ENCODE measurements at regions not wholly inside any gene's neighbourhood (a gene's known extent, or its start where the extent isn't known, plus 50 kb on each side); places are given as distances from the start of the nearest gene placed in this dataset.
"Not testable (repeated sequence)": the region's sequence is repeated elsewhere in the genome, so short reads cannot be mapped to it uniquely, and the experiment has no call there.

GRCh38 chr5:92616085-92616484 is 964.9 kb downstream of the NR2F1-AS1 start:
- Histone ChIP-seq H2AFZ (ENCODE audit: low read depth, low read length) (no peak overlapping the region), H3K9ac (ENCODE audit: low read length) (no peak overlapping the region), H2BK12ac (ENCODE audit: low read length in 2 of 2) (no peak overlapping the region), H3K27ac (ENCODE audit: low read length, poor library complexity, severe bottlenecking) (no peak overlapping the region), H3K4me1 (ENCODE audit: control insufficient read depth, insufficient read depth, low read depth, low read length) (no peaks in the 10 kb centered on the region), H3K9me3 (ENCODE audit: control insufficient read depth, low read length) (peaks cover 9% of the 10 kb centered on the region), H2BK120ac (ENCODE audit: low read depth, low read length) (no peak overlapping the region), H2AK5ac (ENCODE audit: low read length, severe bottlenecking) (no peak overlapping the region), H2BK15ac (ENCODE audit: low read depth, poor library complexity, severe bottlenecking) (no peak overlapping the region), H3K23ac (ENCODE audit: low read length in 2 of 2) (no peak overlapping the region), H2BK5ac (ENCODE audit: low read depth, low read length, poor library complexity, severe bottlenecking) (no peak overlapping the region), H3K36me3 (ENCODE audit: control insufficient read depth in 1 of 2, insufficient read depth in 2 of 2, low read depth in 1 of 2, low read length in 2 of 2) (no peaks in the 10 kb centered on the region), H4K91ac (ENCODE audit: low read length) (no peak overlapping the region), H3K4me2 (ENCODE audit: low read length, poor library complexity, severe bottlenecking) (no peak overlapping the region), H3K14ac (ENCODE audit: low read length in 2 of 2) (no peak overlapping the region), H4K8ac (ENCODE audit: low read length) (no peak overlapping the region), H3K27me3 (ENCODE audit: control insufficient read depth in 1 of 2, insufficient read depth in 1 of 2, low read length in 2 of 2) (no peaks in the 10 kb centered on the region), H3K4me3 (ENCODE audit: insufficient read depth in 1 of 2, low read depth in 1 of 2, low read length in 2 of 2) (no peak overlapping the region), H3K18ac (ENCODE audit: low read depth in 1 of 2, low read length in 2 of 2) (no peak overlapping the region), H3K79me1 (replicated peaks; ENCODE audit: low read length, poor library complexity, severe bottlenecking) (no peaks in the 10 kb centered on the region), H3K4ac (ENCODE audit: low read depth in 1 of 2, low read length in 2 of 2) (no peak overlapping the region)
- no CpG with 5 or more reads among the region's 1 CpG for WGBS
- no peak for DNase-seq

- Histone ChIP-seq H3K4ac (ENCODE audit: low read depth in 1 of 2, low read length in 2 of 2) (no peak overlapping the region), H3K4me1 (ENCODE audit: control insufficient read depth, insufficient read depth, low read depth, low read length) (no peaks in the 10 kb centered on the region), H4K91ac (ENCODE audit: low read length) (no peak overlapping the region), H2AK5ac (ENCODE audit: low read length, severe bottlenecking) (no peak overlapping the region), H2BK15ac (ENCODE audit: low read depth, poor library complexity, severe bottlenecking) (no peak overlapping the region), H3K79me1 (replicated peaks; ENCODE audit: low read length, poor library complexity, severe bottlenecking) (no peaks in the 10 kb centered on the region), H3K36me3 (ENCODE audit: control insufficient read depth in 1 of 2, insufficient read depth in 2 of 2, low read depth in 1 of 2, low read length in 2 of 2) (no peaks in the 10 kb centered on the region), H3K27ac (ENCODE audit: low read length, poor library complexity, severe bottlenecking) (no peak overlapping the region), H3K18ac (ENCODE audit: low read depth in 1 of 2, low read length in 2 of 2) (no peak overlapping the region), H2AFZ (ENCODE audit: low read depth, low read length) (no peak overlapping the region), H3K4me2 (ENCODE audit: low read length, poor library complexity, severe bottlenecking) (no peak overlapping the region), H3K9me3 (ENCODE audit: control insufficient read depth, low read length) (peaks cover 4% of the 10 kb centered on the region), H4K8ac (ENCODE audit: low read length) (no peak overlapping the region), H2BK12ac (ENCODE audit: low read length in 2 of 2) (no peak overlapping the region), H2BK5ac (ENCODE audit: low read depth, low read length, poor library complexity, severe bottlenecking) (no peak overlapping the region), H2BK120ac (ENCODE audit: low read depth, low read length) (no peak overlapping the region), H3K14ac (ENCODE audit: low read length in 2 of 2) (no peak overlapping the region), H3K23ac (ENCODE audit: low read length in 2 of 2) (no peak overlapping the region), H3K4me3 (ENCODE audit: insufficient read depth in 1 of 2, low read depth in 1 of 2, low read length in 2 of 2) (no peak overlapping the region), H3K9ac (ENCODE audit: low read length) (no peak overlapping the region), H3K27me3 (ENCODE audit: control insufficient read depth in 1 of 2, insufficient read depth in 1 of 2, low read length in 2 of 2) (no peaks in the 10 kb centered on the region)
- WGBS = 58% methylated on average over 4 of the region's 4 CpGs
- DNase-seq = peak; percentile 27
Observed at GRCh38 chr5:92613546-92613945, 967.5 kb downstream of the NR2F1-AS1 start.

- not testable (repeated sequence) for H3K9me3 ChIP-seq (ENCODE audit: control insufficient read depth, low read length); H3K4ac ChIP-seq (ENCODE audit: low read depth in 1 of 2, low read length in 2 of 2); H3K23ac ChIP-seq (ENCODE audit: low read length in 2 of 2)
Observed at GRCh38 chr5:92610435-92610834, 970.6 kb downstream of the NR2F1-AS1 start.

GRCh38 chr5:92605591-92605990 is 975.4 kb downstream of the NR2F1-AS1 start:
- H3K4ac ChIP-seq (ENCODE audit: low read depth in 1 of 2, low read length in 2 of 2) = no peak overlapping the region
- H2BK5ac ChIP-seq (ENCODE audit: low read depth, low read length, poor library complexity, severe bottlenecking) = no peak overlapping the region
- no peaks in the 10 kb centered on the region for H3K36me3 ChIP-seq (ENCODE audit: control insufficient read depth in 1 of 2, insufficient read depth in 2 of 2, low read depth in 1 of 2, low read length in 2 of 2)
- no peak overlapping the region for H3K4me2 ChIP-seq (ENCODE audit: low read length, poor library complexity, severe bottlenecking)
- no peaks in the 10 kb centered on the region for H3K4me1 ChIP-seq (ENCODE audit: control insufficient read depth, insufficient read depth, low read depth, low read length)
- H2BK12ac ChIP-seq (ENCODE audit: low read length in 2 of 2) = no peak overlapping the region
- no peak overlapping the region for H3K27ac ChIP-seq (ENCODE audit: low read length, poor library complexity, severe bottlenecking)
- no peak overlapping the region for H4K8ac ChIP-seq (ENCODE audit: low read length)
- H3K18ac ChIP-seq (ENCODE audit: low read depth in 1 of 2, low read length in 2 of 2) = no peak overlapping the region
- H3K4me3 ChIP-seq (ENCODE audit: insufficient read depth in 1 of 2, low read depth in 1 of 2, low read length in 2 of 2) = no peak overlapping the region
- H3K14ac ChIP-seq (ENCODE audit: low read length in 2 of 2) = no peak overlapping the region
- H2BK15ac ChIP-seq (ENCODE audit: low read depth, poor library complexity, severe bottlenecking) = no peak overlapping the region
- no peak overlapping the region for H2AFZ ChIP-seq (ENCODE audit: low read depth, low read length)
- H3K27me3 ChIP-seq (ENCODE audit: control insufficient read depth in 1 of 2, insufficient read depth in 1 of 2, low read length in 2 of 2) = no peaks in the 10 kb centered on the region
- H3K9ac ChIP-seq (ENCODE audit: low read length) = no peak overlapping the region
- DNase-seq = no peak
- H2AK5ac ChIP-seq (ENCODE audit: low read length, severe bottlenecking) = no peak overlapping the region
- H3K23ac ChIP-seq (ENCODE audit: low read length in 2 of 2) = no peak overlapping the region
- H3K79me1 ChIP-seq (replicated peaks; ENCODE audit: low read length, poor library complexity, severe bottlenecking) = no peaks in the 10 kb centered on the region
- WGBS = 100% methylated on average over 1 of the region's 2 CpGs
- H4K91ac ChIP-seq (ENCODE audit: low read length) = no peak overlapping the region
- H2BK120ac ChIP-seq (ENCODE audit: low read depth, low read length) = no peak overlapping the region
- H3K9me3 ChIP-seq (ENCODE audit: control insufficient read depth, low read length) = peaks cover under 1% of the 10 kb centered on the region

More at GRCh38 chr5:92610435-92610834, 970.6 kb downstream of the NR2F1-AS1 start:
- not testable (repeated sequence) for H4K91ac ChIP-seq (ENCODE audit: low read length); H2AFZ ChIP-seq (ENCODE audit: low read depth, low read length); H2BK12ac ChIP-seq (ENCODE audit: low read length in 2 of 2); H3K4me2 ChIP-seq (ENCODE audit: low read length, poor library complexity, severe bottlenecking); H2AK5ac ChIP-seq (ENCODE audit: low read length, severe bottlenecking); H2BK5ac ChIP-seq (ENCODE audit: low read depth, low read length, poor library complexity, severe bottlenecking); H3K18ac ChIP-seq (ENCODE audit: low read depth in 1 of 2, low read length in 2 of 2); H3K4me1 ChIP-seq (ENCODE audit: control insufficient read depth, insufficient read depth, low read depth, low read length); DNase-seq; H3K4me3 ChIP-seq (ENCODE audit: insufficient read depth in 1 of 2, low read depth in 1 of 2, low read length in 2 of 2); H3K79me1 ChIP-seq (replicated peaks; ENCODE audit: low read length, poor library complexity, severe bottlenecking); H3K14ac ChIP-seq (ENCODE audit: low read length in 2 of 2); H3K9ac ChIP-seq (ENCODE audit: low read length); H3K36me3 ChIP-seq (ENCODE audit: control insufficient read depth in 1 of 2, insufficient read depth in 2 of 2, low read depth in 1 of 2, low read length in 2 of 2); H4K8ac ChIP-seq (ENCODE audit: low read length); H3K27me3 ChIP-seq (ENCODE audit: control insufficient read depth in 1 of 2, insufficient read depth in 1 of 2, low read length in 2 of 2); H2BK120ac ChIP-seq (ENCODE audit: low read depth, low read length); H3K27ac ChIP-seq (ENCODE audit: low read length, poor library complexity, severe bottlenecking); H2BK15ac ChIP-seq (ENCODE audit: low read depth, poor library complexity, severe bottlenecking)
